HG03280 (cell line): ENCODE measurements at regions not wholly inside any gene's neighbourhood (a gene's known extent, or its start where the extent isn't known, plus 50 kb on each side); places are given as distances from the start of the nearest gene placed in this dataset.
"Not testable (repeated sequence)": the region's sequence is repeated elsewhere in the genome, so short reads cannot be mapped to it uniquely, and the experiment has no call there.

Experiments used
- ATAC-seq: cut with Tn5 transposase; IDR thresholded peaks from one replicate; pipeline ENCODE4 v1.9.1; 2021; ENCODE audit warnings: mild to moderate bottlenecking, moderate library complexity; ENCODE audit not compliant: unreplicated experiment

GRCh38 chr2:15818318-15818753, 122.0 kb upstream of the MYCN start:
- ATAC-seq, result no peak

GRCh38 chr2:15818881-15819280, 121.5 kb upstream of the MYCN start:
- ATAC-seq, result no peak

GRCh38 chr2:15819562-15820256, 120.6 kb upstream of the MYCN start:
- ATAC-seq, result no peak

- no peak for ATAC-seq
These were observed 120.1 kb upstream of the MYCN start for GRCh38 chr2:15820257-15820566.

- ATAC-seq, result no peak
These were observed 119.4 kb upstream of the MYCN start for GRCh38 chr2:15820927-15821326.

GRCh38 chr2:15822151-15823044, 118.0 kb upstream of the MYCN start:
- no peak for ATAC-seq

GRCh38 chr2:15823459-15824396, 116.6 kb upstream of the MYCN start:
- ATAC-seq, result no peak

GRCh38 chr2:15824467-15824866, 115.9 kb upstream of the MYCN start:
- not testable (repeated sequence) for ATAC-seq

GRCh38 chr2:15825276-15825980, 114.9 kb upstream of the MYCN start:
- ATAC-seq, result no peak

- ATAC-seq, result no peak
These were observed 114.1 kb upstream of the MYCN start for GRCh38 chr2:15826273-15826717.

GRCh38 chr2:15827001-15827400, 113.3 kb upstream of the MYCN start:
- ATAC-seq, result no peak

GRCh38 chr2:15828576-15828975, 111.8 kb upstream of the MYCN start:
- no peak for ATAC-seq

- no peak for ATAC-seq
These were observed 111.1 kb upstream of the MYCN start for GRCh38 chr2:15829091-15829801.

GRCh38 chr2:15829985-15830384, 110.4 kb upstream of the MYCN start:
- ATAC-seq, result no peak

GRCh38 chr2:15830937-15831549, 109.3 kb upstream of the MYCN start:
- ATAC-seq, result no peak

GRCh38 chr2:15832030-15832709, 108.2 kb upstream of the MYCN start:
- no peak for ATAC-seq

GRCh38 chr2:15832849-15833680, 107.3 kb upstream of the MYCN start:
- no peak for ATAC-seq

GRCh38 chr2:15833731-15834130, 106.6 kb upstream of the MYCN start:
- no peak for ATAC-seq
